Neural crest cell (in vitro differentiated cells): ENCODE measurements at regions not wholly inside any gene's neighbourhood (a gene's known extent, or its start where the extent isn't known, plus 50 kb on each side); places are given as distances from the start of the nearest gene placed in this dataset.

Source experiments
- DNase-seq: peaks from one replicate; pipeline ENCODE4 v3.0.0; 2021; ENCODE audit warnings: low read depth, mixed read lengths, low spot score
- H3K27ac Mint-ChIP-seq: one replicate; pipeline ENCODE4 v1.8.0; 2021; ENCODE audit warnings: mild to moderate bottlenecking, mixed read lengths; ENCODE audit not compliant: unreplicated experiment
- H3K27me3 Mint-ChIP-seq: 2 replicates; pipeline ENCODE4 v1.8.0; 2021; ENCODE audit warnings: low read depth, mild to moderate bottlenecking, mixed read lengths
- H3K36me3 Mint-ChIP-seq: 2 replicates; pipeline ENCODE4 v1.8.0; 2021; ENCODE audit warnings: low read depth, mild to moderate bottlenecking, mixed read lengths
- H3K4me1 Mint-ChIP-seq: 2 replicates; pipeline ENCODE4 v1.8.0; 2021; ENCODE audit warnings: mixed read lengths
- H3K4me3 Mint-ChIP-seq: one replicate; pipeline ENCODE4 v1.8.0; 2021; ENCODE audit warnings: mild to moderate bottlenecking, mixed read lengths
- H3K9me3 Mint-ChIP-seq: 2 replicates; pipeline ENCODE4 v1.8.0; 2021; ENCODE audit warnings: mixed read lengths
- TF ChIP-seq, protein P1 (sequence below): fragments of 200-600 bp; sonication (generic); conservative IDR thresholded peaks from 2 replicates; pipeline ENCODE4 v1.5.0; 2021; ENCODE audit warnings: antibody characterized with exemption, mild to moderate bottlenecking

DNA sequence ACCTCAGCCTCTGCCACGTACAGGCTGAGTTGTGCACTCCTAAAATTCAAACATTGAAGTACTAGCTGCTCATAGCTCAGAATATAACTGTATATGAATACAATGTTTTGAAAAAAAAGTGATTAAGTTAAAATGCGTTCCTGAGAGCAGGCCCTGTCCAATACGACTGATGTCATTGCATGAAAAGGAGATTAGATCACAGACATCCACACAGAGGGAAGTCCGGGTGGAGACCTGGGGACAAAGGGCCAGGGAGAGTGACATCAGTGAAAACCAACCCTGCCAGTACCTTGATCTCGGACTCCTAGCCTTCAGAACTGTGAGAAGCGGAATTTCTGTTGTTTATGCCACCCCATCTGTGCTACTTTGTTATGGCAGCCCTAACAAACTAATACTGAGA, 311.4 kb upstream of the NR2F2 start:
- no peak overlapping the region for H3K4me3 Mint-ChIP-seq
- no peak for DNase-seq
- H3K4me1 Mint-ChIP-seq = peaks cover 33% of the 10 kb centered on the region
- TF ChIP-seq, protein P1, sequence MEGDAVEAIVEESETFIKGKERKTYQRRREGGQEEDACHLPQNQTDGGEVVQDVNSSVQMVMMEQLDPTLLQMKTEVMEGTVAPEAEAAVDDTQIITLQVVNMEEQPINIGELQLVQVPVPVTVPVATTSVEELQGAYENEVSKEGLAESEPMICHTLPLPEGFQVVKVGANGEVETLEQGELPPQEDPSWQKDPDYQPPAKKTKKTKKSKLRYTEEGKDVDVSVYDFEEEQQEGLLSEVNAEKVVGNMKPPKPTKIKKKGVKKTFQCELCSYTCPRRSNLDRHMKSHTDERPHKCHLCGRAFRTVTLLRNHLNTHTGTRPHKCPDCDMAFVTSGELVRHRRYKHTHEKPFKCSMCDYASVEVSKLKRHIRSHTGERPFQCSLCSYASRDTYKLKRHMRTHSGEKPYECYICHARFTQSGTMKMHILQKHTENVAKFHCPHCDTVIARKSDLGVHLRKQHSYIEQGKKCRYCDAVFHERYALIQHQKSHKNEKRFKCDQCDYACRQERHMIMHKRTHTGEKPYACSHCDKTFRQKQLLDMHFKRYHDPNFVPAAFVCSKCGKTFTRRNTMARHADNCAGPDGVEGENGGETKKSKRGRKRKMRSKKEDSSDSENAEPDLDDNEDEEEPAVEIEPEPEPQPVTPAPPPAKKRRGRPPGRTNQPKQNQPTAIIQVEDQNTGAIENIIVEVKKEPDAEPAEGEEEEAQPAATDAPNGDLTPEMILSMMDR = no peak
- peak overlapping the region; percentile 92 for H3K27ac Mint-ChIP-seq
- peaks cover 5% of the 10 kb centered on the region for H3K36me3 Mint-ChIP-seq
- no peaks in the 10 kb centered on the region for H3K27me3 Mint-ChIP-seq
- H3K9me3 Mint-ChIP-seq = peaks cover 8% of the 10 kb centered on the region

DNA sequence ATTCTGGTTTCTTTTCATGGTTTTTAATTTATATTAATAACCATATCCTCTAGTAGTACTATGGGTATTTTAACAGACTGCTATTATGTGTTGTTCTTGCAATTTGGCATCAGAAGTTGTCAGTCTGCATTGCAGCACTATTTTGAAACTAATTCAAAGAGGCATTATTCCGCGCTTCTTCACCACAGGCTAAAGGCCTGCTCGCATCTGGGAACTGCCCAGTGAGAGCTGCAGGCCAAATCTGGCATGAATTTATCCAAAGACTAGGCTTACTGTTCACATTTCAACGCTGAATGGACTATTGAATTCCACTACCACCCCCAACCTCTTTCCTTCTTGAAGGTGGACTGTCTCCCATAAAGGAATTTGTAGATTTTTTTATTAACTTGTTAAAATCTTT, 310.4 kb upstream of the NR2F2 start:
- Mint-ChIP-seq H3K9me3 (peaks cover 5% of the 10 kb centered on the region), H3K27ac (peak overlapping the region; percentile 59), H3K4me1 (peaks cover 33% of the 10 kb centered on the region), H3K36me3 (peaks cover 3% of the 10 kb centered on the region), H3K4me3 (peak overlapping the region; percentile 48), H3K27me3 (no peaks in the 10 kb centered on the region)
- DNase-seq = no peak
- TF ChIP-seq, protein P1 = no peak

DNA sequence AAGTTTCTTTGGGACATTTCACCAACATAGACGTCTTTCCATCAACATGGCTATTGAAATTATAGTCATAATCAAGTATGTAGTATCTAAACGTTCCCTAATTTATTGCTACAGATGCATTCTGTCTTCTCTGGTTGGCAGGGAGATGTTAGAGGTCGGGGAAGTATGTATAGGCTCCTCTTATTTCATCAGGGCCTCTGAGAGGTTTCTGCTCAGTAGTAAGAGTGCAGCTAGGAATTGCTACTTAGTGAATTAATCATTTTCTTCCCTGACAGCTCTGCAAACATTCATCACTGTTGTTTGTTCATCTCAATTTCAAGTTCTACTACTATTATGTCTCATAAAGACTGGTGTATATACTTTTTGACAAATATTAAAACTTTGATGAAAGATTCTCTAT, 309.7 kb upstream of the NR2F2 start:
- TF ChIP-seq, protein P1 = no peak
- Mint-ChIP-seq H3K36me3 (peaks cover 2% of the 10 kb centered on the region), H3K4me1 (peaks cover 33% of the 10 kb centered on the region), H3K27me3 (no peaks in the 10 kb centered on the region), H3K9me3 (peaks cover 5% of the 10 kb centered on the region), H3K4me3 (no peak overlapping the region), H3K27ac (peak overlapping the region; percentile 59)
- DNase-seq = no peak

DNA sequence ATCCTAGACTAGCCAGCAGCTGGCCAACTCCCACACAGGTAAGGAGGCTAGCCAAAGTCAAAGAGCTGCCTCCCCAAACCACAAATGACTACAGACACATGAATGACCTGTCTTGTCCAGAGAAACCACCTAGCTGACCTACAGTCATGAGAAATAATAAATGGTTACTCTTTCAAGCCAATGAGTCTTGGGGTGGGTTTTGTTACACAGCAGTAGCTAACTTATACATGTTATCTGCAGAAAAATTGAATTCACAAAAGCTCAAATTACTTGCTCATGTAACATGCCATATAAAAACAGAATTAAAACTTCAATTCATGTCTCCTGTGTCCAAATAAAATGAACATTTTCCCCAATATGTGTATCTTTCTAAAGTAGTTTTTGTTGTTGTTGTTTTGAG, 307.4 kb upstream of the NR2F2 start:
- H3K36me3 Mint-ChIP-seq = peaks cover 2% of the 10 kb centered on the region
- TF ChIP-seq, protein P1 = no peak
- no peak overlapping the region for H3K4me3 Mint-ChIP-seq
- H3K4me1 Mint-ChIP-seq = peaks cover 33% of the 10 kb centered on the region
- H3K27ac Mint-ChIP-seq = no peak overlapping the region
- peaks cover 3% of the 10 kb centered on the region for H3K9me3 Mint-ChIP-seq
- no peak for DNase-seq
- H3K27me3 Mint-ChIP-seq = no peaks in the 10 kb centered on the region

DNA sequence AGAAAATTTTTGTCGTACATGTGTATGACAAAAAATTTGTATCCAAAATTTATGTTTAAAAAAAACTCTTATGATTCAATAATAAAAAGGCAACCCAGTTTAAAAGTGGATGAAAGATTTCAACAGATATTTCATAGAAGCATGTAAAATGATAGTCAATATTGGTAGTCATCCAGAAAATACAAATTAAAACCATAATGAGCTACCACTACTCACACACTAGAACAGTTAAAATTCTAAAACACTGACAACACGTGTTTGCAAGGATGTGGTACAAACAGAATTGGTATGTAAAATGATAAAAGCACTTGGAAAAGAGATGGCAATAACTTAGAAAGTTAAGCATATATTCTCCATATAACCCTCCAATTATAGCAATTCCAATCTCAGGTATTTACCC, 303.0 kb upstream of the NR2F2 start:
- Mint-ChIP-seq H3K4me1 (no peaks in the 10 kb centered on the region), H3K27me3 (no peaks in the 10 kb centered on the region), H3K27ac (no peak overlapping the region), H3K9me3 (peaks cover 7% of the 10 kb centered on the region), H3K4me3 (no peak overlapping the region), H3K36me3 (peaks cover 2% of the 10 kb centered on the region)
- no peak for DNase-seq
- TF ChIP-seq, protein P1 = no peak

DNA sequence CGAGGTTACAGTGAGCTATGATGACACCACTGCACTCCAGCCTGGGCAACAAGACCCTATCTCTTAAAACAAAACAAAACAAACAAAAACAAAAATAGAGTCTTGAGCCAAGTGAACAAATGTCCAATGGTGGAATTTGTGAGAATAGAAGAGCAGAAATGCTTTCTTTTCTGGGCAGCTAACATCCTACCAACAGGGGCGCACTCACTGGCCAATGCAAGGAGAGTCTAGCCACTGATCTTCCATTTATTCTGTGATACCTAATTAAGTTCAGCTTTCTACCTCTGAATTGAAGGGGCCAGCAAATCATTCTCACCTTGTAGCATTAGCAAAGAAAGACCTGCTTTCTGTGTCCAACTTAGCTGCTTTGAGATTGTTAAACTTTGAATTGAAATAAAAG, 301.9 kb upstream of the NR2F2 start:
- no peak overlapping the region for H3K27ac Mint-ChIP-seq
- H3K36me3 Mint-ChIP-seq = peaks cover 2% of the 10 kb centered on the region
- H3K27me3 Mint-ChIP-seq = no peaks in the 10 kb centered on the region
- TF ChIP-seq, protein P1 = no peak
- no peaks in the 10 kb centered on the region for H3K4me1 Mint-ChIP-seq
- H3K9me3 Mint-ChIP-seq = peaks cover 7% of the 10 kb centered on the region
- DNase-seq = no peak
- no peak overlapping the region for H3K4me3 Mint-ChIP-seq
